AG10803 (cell line): ENCODE measurements at regions not wholly inside any gene's neighbourhood (a gene's known extent, or its start where the extent isn't known, plus 50 kb on each side); places are given as distances from the start of the nearest gene placed in this dataset.

Experiments used
- DNase-seq: peaks from one replicate; pipeline ENCODE4 v3.0.0; 2010; ENCODE audit warnings: low read depth
- H3K4me3 ChIP-seq: 2 replicates; pipeline ENCODE4 v1.5.1; 2011; ENCODE audit warnings: mild to moderate bottlenecking, low read length, control low read depth
- TF ChIP-seq, protein P1 (sequence below): conservative IDR thresholded peaks from 2 replicates; pipeline ENCODE4 v1.5.1; 2011; ENCODE audit warnings: mild to moderate bottlenecking, low read length, control low read depth, inconsistent platforms

DNA sequence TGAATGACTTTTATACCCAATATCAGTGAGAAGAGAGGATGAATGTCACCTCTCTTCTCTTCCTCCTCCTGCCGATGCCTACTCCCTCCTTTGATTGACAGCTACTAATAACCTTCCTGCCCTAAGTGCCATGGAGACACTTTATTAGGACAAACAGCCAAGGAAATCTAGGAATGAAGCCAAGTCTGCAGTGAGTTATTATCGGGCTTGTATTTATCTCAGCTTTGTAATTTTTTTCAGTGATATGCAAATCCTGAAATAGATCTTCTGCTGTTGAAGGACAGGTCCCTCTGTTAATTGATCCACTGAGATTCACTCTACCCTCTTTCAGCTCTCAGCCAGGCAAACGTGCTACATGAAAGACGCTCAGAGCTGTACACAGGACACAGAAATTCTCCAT, 686.7 kb downstream of the TMEM182 start:
- DNase-seq: no peak
- H3K4me3 ChIP-seq: no peak overlapping the region
- TF ChIP-seq, protein P1, sequence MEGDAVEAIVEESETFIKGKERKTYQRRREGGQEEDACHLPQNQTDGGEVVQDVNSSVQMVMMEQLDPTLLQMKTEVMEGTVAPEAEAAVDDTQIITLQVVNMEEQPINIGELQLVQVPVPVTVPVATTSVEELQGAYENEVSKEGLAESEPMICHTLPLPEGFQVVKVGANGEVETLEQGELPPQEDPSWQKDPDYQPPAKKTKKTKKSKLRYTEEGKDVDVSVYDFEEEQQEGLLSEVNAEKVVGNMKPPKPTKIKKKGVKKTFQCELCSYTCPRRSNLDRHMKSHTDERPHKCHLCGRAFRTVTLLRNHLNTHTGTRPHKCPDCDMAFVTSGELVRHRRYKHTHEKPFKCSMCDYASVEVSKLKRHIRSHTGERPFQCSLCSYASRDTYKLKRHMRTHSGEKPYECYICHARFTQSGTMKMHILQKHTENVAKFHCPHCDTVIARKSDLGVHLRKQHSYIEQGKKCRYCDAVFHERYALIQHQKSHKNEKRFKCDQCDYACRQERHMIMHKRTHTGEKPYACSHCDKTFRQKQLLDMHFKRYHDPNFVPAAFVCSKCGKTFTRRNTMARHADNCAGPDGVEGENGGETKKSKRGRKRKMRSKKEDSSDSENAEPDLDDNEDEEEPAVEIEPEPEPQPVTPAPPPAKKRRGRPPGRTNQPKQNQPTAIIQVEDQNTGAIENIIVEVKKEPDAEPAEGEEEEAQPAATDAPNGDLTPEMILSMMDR: no peak

DNA sequence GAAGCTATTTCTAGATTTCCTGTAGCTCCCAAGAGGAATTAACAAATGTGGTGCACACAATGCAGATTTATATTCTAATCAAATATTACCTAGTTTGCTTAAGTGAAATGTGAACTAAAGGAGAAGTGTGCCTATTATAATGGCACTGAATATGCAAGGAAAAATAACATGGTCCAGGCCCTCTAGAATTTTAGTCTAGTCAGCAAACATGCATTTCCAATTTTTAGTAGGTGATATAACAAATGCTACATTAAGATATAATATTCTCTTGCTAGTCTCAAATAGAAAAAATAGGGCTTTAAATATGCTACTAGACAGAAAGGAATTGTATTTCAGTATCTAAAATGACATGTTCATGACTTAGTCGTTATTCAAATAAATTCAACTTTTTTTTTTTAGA, 689.5 kb downstream of the TMEM182 start:
- DNase-seq: no peak

DNA sequence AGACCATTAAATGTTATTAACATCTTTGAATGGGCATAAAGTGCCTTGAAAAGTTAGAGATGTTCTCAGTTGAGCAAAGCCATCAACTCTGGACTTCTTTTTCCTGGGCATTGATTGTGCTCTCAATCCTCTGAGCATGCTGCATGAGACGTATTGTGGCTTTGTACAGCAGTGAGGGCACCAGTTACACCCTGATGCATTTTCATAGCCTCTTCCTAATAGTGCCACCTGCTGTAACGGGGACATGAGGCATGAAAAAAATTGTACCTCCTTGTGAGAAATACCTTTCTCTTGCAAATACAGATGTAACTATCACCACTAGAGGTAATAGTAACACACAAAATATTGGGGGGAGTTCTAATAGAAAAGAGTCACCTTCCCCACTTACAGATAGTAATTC, 697.5 kb downstream of the TMEM182 start:
- no peak overlapping the region for H3K4me3 ChIP-seq
- no peak for DNase-seq
- TF ChIP-seq, protein P1: no peak

More for the DNA sequence above, 689.5 kb downstream of the TMEM182 start:
- TF ChIP-seq, protein P1: no peak
- H3K4me3 ChIP-seq: no peak overlapping the region

DNA sequence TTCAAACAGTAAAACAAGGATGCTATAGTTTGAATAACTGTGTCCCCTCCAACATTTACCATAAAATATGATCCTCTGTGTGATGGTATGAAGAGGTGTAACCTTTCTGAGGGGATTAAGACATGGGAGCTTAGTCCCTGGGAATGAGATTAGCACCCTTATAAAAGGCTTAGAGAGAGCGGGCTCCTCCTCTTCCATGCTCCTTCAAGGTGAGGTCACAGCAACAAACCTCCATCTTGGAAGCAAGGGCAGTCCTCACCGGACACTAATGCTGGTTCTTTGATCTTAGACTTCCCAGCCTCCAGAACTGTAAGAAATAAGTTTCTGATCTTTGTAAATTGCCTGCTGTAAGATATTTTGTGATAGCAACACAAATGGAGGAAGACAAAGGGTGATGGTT, 700.3 kb downstream of the TMEM182 start:
- no peak overlapping the region for H3K4me3 ChIP-seq
- DNase-seq: no peak
- TF ChIP-seq, protein P1: no peak

DNA sequence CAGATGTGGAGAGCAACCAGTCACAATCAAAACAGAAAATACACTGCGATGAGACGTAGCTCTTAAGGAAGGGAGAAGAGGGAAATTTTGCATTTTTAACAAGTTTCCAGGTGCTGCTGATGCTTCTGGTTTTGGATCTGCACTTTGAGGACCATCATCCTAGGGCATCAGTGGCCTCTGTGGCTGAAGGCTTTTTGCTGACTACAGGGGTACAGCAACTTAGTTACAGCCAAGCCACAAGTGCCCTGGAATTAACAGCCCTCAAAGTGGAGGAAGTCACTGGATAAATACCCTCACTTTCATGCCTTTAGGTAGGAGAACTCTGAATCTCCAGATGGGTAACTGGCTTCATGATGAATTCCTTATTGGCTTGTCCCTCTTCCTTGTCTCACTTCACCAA, 700.9 kb downstream of the TMEM182 start:
- no peak overlapping the region for H3K4me3 ChIP-seq
- TF ChIP-seq, protein P1: no peak
- DNase-seq: no peak

DNA sequence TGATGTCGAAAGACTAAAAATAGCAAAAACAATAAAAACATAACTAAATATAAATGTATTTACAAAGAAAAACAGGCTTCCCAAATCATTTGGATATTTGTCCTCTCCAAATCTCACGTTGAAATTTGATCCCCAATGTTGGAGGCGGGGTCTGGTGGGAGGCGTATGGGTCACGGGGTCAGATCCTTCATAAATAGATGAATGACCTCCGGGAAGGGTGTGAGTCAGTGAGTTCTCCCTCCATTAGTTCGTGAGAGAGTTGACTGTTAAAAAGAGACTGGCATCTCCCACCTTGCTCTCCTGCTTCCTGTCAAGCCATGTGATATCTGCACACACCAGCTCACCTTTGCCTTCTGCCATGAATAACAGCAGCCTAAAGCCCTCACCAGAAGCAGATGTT, 703.0 kb downstream of the TMEM182 start:
- H3K4me3 ChIP-seq: no peak overlapping the region
- DNase-seq: no peak
- TF ChIP-seq, protein P1: no peak

DNA sequence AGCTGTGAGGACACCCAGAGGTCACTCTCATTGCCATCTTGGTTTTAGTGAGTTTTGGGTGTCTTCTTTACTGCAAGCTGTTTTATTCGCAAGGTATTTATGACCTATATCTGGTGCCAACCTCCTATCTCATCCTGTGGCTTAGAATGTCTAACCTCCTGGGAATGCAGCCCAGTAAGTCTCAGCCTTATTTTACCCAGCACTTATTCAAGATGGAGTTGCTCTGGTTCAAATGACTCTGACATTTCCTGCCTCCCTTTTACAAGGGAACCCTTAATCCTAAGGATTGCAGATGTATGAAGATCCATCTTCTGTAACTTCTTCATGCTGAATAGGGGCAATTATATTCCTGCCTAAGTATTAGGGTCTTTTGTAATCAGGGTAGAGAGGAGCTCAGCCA, 708.0 kb downstream of the TMEM182 start:
- no peak for DNase-seq
- TF ChIP-seq, protein P1: no peak
- no peak overlapping the region for H3K4me3 ChIP-seq
